Duodenal mucosa (tissue), 2 donors: ENCODE measurements at regions not wholly inside any gene's neighbourhood (a gene's known extent, or its start where the extent isn't known, plus 50 kb on each side); places are given as distances from the start of the nearest gene placed in this dataset.

Source experiments
- H3K27ac ChIP-seq: one replicate; pipeline ENCODE4 v1.7.0; 2013; ENCODE audit warnings: low read depth, low read length
- H3K27me3 ChIP-seq, 2 donors: one replicate each; pipeline ENCODE4 v1.7.0; 2013; ENCODE audit warnings: low read length in 2 of 2, control low read depth in 1 of 2; ENCODE audit not compliant: insufficient read depth in 2 of 2, control insufficient read depth in 1 of 2
- H3K36me3 ChIP-seq, 2 donors: one replicate each; pipeline ENCODE4 v1.7.0; 2013; ENCODE audit warnings: low read length in 2 of 2, control low read depth in 1 of 2; ENCODE audit not compliant: insufficient read depth in 2 of 2, control insufficient read depth in 1 of 2
- H3K4me1 ChIP-seq, 2 donors: one replicate each; pipeline ENCODE4 v1.7.0; 2013; ENCODE audit warnings: low read length in 2 of 2, control low read depth in 1 of 2; ENCODE audit not compliant: insufficient read depth in 2 of 2, control insufficient read depth in 1 of 2
- H3K4me3 ChIP-seq, 2 donors: one replicate each; pipeline ENCODE4 v1.7.0; 2013; ENCODE audit warnings: low read length in 2 of 2, low read depth in 1 of 2
- H3K9ac ChIP-seq, 2 donors: one replicate each; pipeline ENCODE4 v1.7.0; 2013; ENCODE audit warnings: low read length in 2 of 2, low read depth in 1 of 2
- H3K9me3 ChIP-seq, 2 donors: one replicate each; pipeline ENCODE4 v1.7.0; 2013; ENCODE audit warnings: low read length in 2 of 2, control low read depth in 1 of 2; ENCODE audit not compliant: control insufficient read depth in 1 of 2

- no peaks in the 10 kb centered on the region for H3K27me3 ChIP-seq
- H3K27ac ChIP-seq: no peak overlapping the region
Observed at GRCh38 chr1:221149555-221150075, 270.4 kb downstream of the HLX start.

DNA sequence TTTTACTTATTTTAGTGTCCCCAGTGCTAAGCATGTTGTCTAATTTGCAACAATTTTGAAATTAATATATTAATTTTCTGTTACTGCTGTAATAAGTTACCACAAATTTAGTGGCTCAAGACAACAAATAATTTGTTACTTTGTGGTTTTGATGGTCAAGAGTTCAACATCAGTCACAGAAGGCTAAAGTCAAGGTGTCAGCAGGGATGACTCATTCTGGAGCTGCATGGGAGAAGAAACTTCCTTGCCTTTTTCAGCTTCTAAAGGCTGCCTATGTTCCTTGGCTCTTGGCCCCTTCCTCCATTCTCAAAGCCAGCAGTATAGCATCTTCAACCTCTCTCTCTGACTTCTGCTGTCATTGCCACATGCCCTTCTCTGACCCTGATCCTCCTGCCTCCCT is 271.8 kb downstream of the HLX start:
- H3K4me1 ChIP-seq: no peaks in the 10 kb centered on the region
- H3K36me3 ChIP-seq: no peaks in the 10 kb centered on the region
- no peaks in the 10 kb centered on the region for H3K9me3 ChIP-seq
- no peak overlapping the region for H3K9ac ChIP-seq
- H3K4me3 ChIP-seq: no peak overlapping the region
- H3K27me3 ChIP-seq: no peaks in the 10 kb centered on the region
- H3K27ac ChIP-seq: no peak overlapping the region

More at GRCh38 chr1:221149555-221150075, 270.4 kb downstream of the HLX start:
- Histone ChIP-seq H3K4me1 (no peaks in the 10 kb centered on the region), H3K36me3 (no peaks in the 10 kb centered on the region), H3K4me3 (no peak overlapping the region), H3K9me3 (no peaks in the 10 kb centered on the region), H3K9ac (no peak overlapping the region)

DNA sequence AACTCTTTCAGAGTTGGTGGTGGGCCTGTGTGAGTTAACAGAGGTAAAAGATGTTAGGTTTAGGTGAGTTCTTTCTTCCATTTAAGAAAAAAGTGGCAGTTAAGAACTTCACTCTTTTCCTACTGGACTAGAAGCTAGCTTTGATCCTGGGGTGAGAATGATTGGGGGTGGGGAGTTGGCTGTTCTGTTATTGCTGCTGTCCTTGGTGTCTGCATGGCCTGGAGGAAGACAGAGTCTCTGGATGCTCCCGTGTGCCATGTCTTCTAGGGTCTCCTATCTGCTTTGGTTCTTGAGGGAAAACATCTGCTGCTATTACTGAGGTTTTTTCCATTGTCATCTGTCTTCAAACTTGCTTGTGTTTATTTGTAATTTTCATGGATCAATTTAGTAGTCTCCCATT is 275.7 kb downstream of the HLX start:
- H3K27ac ChIP-seq: no peak overlapping the region
- H3K4me1 ChIP-seq: no peaks in the 10 kb centered on the region
- H3K4me3 ChIP-seq: no peak overlapping the region
- no peaks in the 10 kb centered on the region for H3K36me3 ChIP-seq
- H3K27me3 ChIP-seq: no peaks in the 10 kb centered on the region
- H3K9ac ChIP-seq: no peak overlapping the region
- H3K9me3 ChIP-seq: no peaks in the 10 kb centered on the region

DNA sequence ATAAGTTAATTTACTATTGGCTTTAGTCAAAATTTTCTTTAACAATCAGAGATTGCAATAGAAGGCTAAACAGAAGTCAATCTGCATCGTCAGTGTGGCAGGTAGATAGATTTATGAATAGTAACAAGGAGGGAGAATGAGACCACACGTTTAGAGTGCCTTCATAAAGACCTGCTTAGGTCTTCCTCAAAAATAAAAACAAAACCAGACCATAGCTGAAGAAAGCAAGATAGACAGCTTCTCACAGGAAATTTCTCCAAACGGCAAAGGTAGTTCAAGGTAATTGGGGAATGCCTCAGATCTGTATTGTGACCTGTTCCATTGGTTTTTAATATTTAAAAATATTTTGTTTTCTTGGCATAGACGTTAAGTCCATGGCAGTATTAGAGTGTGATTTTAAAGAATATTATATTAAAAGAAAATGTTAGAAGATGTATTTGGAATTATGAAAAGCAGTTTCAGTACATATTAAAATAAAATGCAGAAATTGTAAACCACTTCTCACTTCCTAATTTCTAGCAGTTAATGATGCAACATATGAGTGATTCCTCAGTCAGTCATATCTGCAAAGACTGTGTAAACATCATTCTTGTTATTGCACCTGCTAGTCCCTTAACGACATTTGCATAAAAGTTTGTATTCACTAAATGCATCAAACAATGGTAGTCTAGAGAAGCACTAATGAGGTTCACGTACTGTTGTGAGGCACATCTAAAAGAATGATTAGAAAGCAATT is 278.0 kb downstream of the HLX start:
- H3K9ac ChIP-seq: no peak overlapping the region
- no peaks in the 10 kb centered on the region for H3K36me3 ChIP-seq
- no peaks in the 10 kb centered on the region for H3K9me3 ChIP-seq
- H3K27ac ChIP-seq: no peak overlapping the region
- H3K4me1 ChIP-seq: no peaks in the 10 kb centered on the region
- no peak overlapping the region for H3K4me3 ChIP-seq
- H3K27me3 ChIP-seq: no peaks in the 10 kb centered on the region

GRCh38 chr1:221159608-221160007 is 280.4 kb downstream of the HLX start:
- H3K9ac ChIP-seq: no peak overlapping the region
- no peaks in the 10 kb centered on the region for H3K36me3 ChIP-seq
- H3K4me1 ChIP-seq: no peaks in the 10 kb centered on the region
- no peaks in the 10 kb centered on the region for H3K9me3 ChIP-seq
- H3K4me3 ChIP-seq: no peak overlapping the region
- H3K27me3 ChIP-seq: no peaks in the 10 kb centered on the region
- no peak overlapping the region for H3K27ac ChIP-seq

DNA sequence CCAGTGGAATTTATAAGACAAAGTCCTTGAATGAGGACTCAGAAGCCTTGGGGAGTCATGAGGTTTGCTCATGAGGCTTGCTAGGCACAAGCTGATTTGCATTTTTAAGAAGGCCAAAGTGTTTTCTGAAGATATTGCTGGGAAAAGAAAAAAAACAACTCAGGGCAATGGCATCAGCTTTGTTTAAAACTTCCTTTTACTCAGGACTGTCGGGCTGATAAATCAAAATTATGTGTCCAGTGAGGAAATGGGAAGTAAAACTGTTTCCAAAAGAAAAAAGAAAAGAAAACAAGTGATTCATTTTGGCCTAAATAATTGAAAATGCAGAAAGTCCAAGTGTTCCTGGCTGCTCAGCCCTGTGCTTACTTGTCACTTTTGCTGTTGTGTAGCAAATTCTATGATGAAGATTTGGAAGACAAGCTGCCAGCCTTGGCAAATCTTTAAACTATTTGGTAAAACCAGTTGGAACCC is 282.4 kb downstream of the HLX start:
- H3K4me3 ChIP-seq: no peak overlapping the region
- no peak overlapping the region for H3K27ac ChIP-seq
- no peaks in the 10 kb centered on the region for H3K27me3 ChIP-seq

GRCh38 chr1:221162352-221162751 is 283.1 kb downstream of the HLX start:
- no peak overlapping the region for H3K9ac ChIP-seq
- no peaks in the 10 kb centered on the region for H3K36me3 ChIP-seq
- no peaks in the 10 kb centered on the region for H3K4me1 ChIP-seq
- H3K4me3 ChIP-seq: no peak overlapping the region
- H3K9me3 ChIP-seq: no peaks in the 10 kb centered on the region
- H3K27me3 ChIP-seq: no peaks in the 10 kb centered on the region
- no peak overlapping the region for H3K27ac ChIP-seq

More for the DNA sequence above, 282.4 kb downstream of the HLX start:
- Histone ChIP-seq H3K9me3 (no peaks in the 10 kb centered on the region), H3K36me3 (no peaks in the 10 kb centered on the region), H3K9ac (no peak overlapping the region), H3K4me1 (no peaks in the 10 kb centered on the region)

GRCh38 chr1:221162939-221163338 is 283.7 kb downstream of the HLX start:
- no peaks in the 10 kb centered on the region for H3K4me1 ChIP-seq
- no peak overlapping the region for H3K9ac ChIP-seq
- no peaks in the 10 kb centered on the region for H3K9me3 ChIP-seq
- no peak overlapping the region for H3K4me3 ChIP-seq
- H3K27me3 ChIP-seq: no peaks in the 10 kb centered on the region
- no peak overlapping the region for H3K27ac ChIP-seq
- H3K36me3 ChIP-seq: no peaks in the 10 kb centered on the region

- Histone ChIP-seq H3K4me1 (no peaks in the 10 kb centered on the region), H3K9ac (no peak overlapping the region), H3K36me3 (no peaks in the 10 kb centered on the region), H3K27me3 (no peaks in the 10 kb centered on the region), H3K9me3 (no peaks in the 10 kb centered on the region), H3K4me3 (no peak overlapping the region), H3K27ac (no peak overlapping the region)
Observed at GRCh38 chr1:221164029-221164428, 284.8 kb downstream of the HLX start.

DNA sequence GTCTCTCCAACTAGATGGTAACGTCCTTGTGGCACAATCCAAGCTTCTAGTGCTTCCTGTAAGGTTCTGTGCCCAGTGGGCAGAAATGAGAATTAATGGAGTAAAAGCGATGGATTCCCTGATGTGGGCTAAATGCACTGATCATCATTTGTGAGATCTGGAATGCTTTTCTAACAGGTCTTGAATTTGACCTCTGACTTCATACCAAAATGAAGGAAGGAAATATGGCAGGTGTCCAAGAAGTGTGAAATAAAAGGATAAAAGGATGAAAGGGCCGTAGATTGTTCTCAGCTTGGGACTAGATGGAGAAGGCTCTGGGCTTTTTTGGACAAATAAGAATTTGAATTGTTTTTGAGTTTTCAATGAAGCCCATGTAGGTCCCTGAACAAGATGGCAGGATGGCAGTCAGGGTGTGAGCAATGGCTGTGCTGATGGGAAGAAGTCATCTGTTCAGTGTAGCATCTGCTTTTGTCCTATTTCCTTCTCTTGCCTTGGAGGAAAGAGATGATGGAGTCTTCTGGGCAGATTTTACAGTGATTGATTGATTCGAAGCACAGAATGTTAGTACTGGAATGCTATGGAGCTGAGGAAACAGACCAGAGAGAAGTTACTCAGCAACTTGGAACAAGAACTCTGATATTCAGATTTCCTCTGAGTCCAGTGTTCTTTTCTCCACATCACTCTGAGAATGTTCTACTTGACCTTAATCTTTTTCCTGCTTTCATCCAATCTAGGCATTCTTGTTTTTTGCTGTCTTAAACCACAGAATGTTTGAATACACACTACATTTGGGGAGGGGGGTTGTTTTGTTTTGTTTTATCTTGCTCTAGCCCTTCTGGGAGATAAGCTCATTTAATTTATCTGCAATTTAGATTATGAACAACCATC is 286.0 kb downstream of the HLX start:
- no peak overlapping the region for H3K9ac ChIP-seq
- no peaks in the 10 kb centered on the region for H3K4me1 ChIP-seq
- H3K27me3 ChIP-seq: no peaks in the 10 kb centered on the region
- H3K4me3 ChIP-seq: no peak overlapping the region
- H3K9me3 ChIP-seq: no peaks in the 10 kb centered on the region
- no peak overlapping the region for H3K27ac ChIP-seq
- no peaks in the 10 kb centered on the region for H3K36me3 ChIP-seq
